KOPT-K1 (cell line): ENCODE measurements at regions not wholly inside any gene's neighbourhood (a gene's known extent, or its start where the extent isn't known, plus 50 kb on each side); places are given as distances from the start of the nearest gene placed in this dataset.

ENCODE experiments used
- H3K27ac ChIP-seq: fragments of 200-600 bp; sonication (generic); 2 replicates; pipeline ENCODE4 v1.5.1; 2016; ENCODE audit warnings: antibody characterized with exemption, mild to moderate bottlenecking, low read depth, low read length; ENCODE audit not compliant: poor library complexity, severe bottlenecking
- H3K36me3 ChIP-seq: fragments of 200-600 bp; sonication (generic); 2 replicates; pipeline ENCODE4 v1.5.1; 2017; ENCODE audit warnings: antibody characterized with exemption, mild to moderate bottlenecking, low read length, moderate library complexity; ENCODE audit not compliant: insufficient read depth
- H3K9me3 ChIP-seq: fragments of 200-600 bp; sonication (generic); 2 replicates; pipeline ENCODE4 v1.5.1; 2017; ENCODE audit warnings: antibody characterized with exemption, low read length, mild to moderate bottlenecking; ENCODE audit not compliant: insufficient read depth, poor library complexity, severe bottlenecking

DNA sequence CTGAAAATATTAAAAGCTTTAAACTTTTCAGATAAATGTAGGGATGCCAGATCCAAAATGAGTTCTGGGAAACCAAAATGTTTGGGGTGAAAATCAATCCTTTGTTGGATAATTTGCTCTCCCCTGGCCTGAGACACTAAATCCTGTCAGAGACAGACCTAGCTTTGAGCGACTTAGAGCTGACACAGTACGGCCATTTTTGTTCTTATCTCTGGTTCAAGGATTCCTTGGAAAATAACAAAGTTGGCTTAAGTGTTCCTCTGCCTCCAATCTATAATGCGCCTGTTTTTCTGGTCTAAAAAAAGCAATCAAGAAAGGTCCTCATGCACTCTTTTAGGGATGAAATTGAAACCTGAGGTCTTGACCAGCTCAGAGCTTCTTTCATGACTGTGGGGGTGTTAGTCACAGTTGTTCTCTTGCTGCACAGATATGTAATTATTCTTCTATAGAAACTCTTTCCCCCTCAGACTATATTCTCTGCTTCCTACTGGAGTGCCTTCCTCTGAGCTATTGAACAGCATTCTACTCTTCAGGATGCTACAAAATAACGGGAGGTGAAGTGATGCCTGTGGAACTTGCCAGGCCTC is 52.3 kb upstream of the EGLN3 start:
- H3K27ac ChIP-seq: no peak overlapping the region
- peaks cover 44% of the 10 kb centered on the region for H3K36me3 ChIP-seq
- H3K9me3 ChIP-seq: no peaks in the 10 kb centered on the region
